ENCODE measurements at regions not wholly inside any gene's neighbourhood (a gene's known extent, or its start where the extent isn't known, plus 50 kb on each side); places are given as distances from the start of the nearest gene placed in this dataset.
"Not testable (repeated sequence)": the region's sequence is repeated elsewhere in the genome, so short reads cannot be mapped to it uniquely, and the experiment has no call there.

GRCh38 chr16:85527042-85527766 is 85.9 kb upstream of the GSE1 start:
- DNase-seq (ENCODE audit: low read depth in 2 of 2): no peak

GRCh38 chr16:85527767-85528297 is 85.3 kb upstream of the GSE1 start:
- no peak for DNase-seq (ENCODE audit: low read depth in 2 of 2)

- peak in 1 of 2 donors; percentile 10 for DNase-seq (ENCODE audit: low read depth in 2 of 2)
These were observed 84.4 kb upstream of the GSE1 start for GRCh38 chr16:85528528-85529387.

GRCh38 chr16:85529489-85530369 is 83.4 kb upstream of the GSE1 start:
- DNase-seq (ENCODE audit: low read depth in 2 of 2): no peak

GRCh38 chr16:85530370-85530739 is 82.8 kb upstream of the GSE1 start:
- no peak for DNase-seq (ENCODE audit: low read depth in 2 of 2)

- DNase-seq (ENCODE audit: low read depth in 2 of 2): no peak
These were observed 81.6 kb upstream of the GSE1 start for GRCh38 chr16:85531516-85531915.

- DNase-seq (ENCODE audit: low read depth in 2 of 2): no peak
These were observed 81.0 kb upstream of the GSE1 start for GRCh38 chr16:85532147-85532546.

- not testable (repeated sequence) for DNase-seq (ENCODE audit: low read depth in 2 of 2)
These were observed 79.5 kb upstream of the GSE1 start for GRCh38 chr16:85533593-85533992.

GRCh38 chr16:85534536-85535351 is 78.4 kb upstream of the GSE1 start:
- no peak for DNase-seq (ENCODE audit: low read depth in 2 of 2)

- no peak for DNase-seq (ENCODE audit: low read depth in 2 of 2)
These were observed 77.6 kb upstream of the GSE1 start for GRCh38 chr16:85535352-85536072.

GRCh38 chr16:85536073-85536410 is 77.1 kb upstream of the GSE1 start:
- DNase-seq (ENCODE audit: low read depth in 2 of 2): no peak

- DNase-seq (ENCODE audit: low read depth in 2 of 2): no peak
These were observed 76.5 kb upstream of the GSE1 start for GRCh38 chr16:85536411-85537330.

GRCh38 chr16:85537331-85537788 is 75.8 kb upstream of the GSE1 start:
- no peak for DNase-seq (ENCODE audit: low read depth in 2 of 2)

GRCh38 chr16:85537795-85538401 is 75.2 kb upstream of the GSE1 start:
- DNase-seq (ENCODE audit: low read depth in 2 of 2): no peak

- no peak for DNase-seq (ENCODE audit: low read depth in 2 of 2)
These were observed 74.0 kb upstream of the GSE1 start for GRCh38 chr16:85539084-85539483.

- DNase-seq (ENCODE audit: low read depth in 2 of 2): no peak
These were observed 73.4 kb upstream of the GSE1 start for GRCh38 chr16:85539629-85540291.

GRCh38 chr16:85541181-85541580 is 71.9 kb upstream of the GSE1 start:
- DNase-seq (ENCODE audit: low read depth in 2 of 2): no peak

- DNase-seq (ENCODE audit: low read depth in 2 of 2): no peak
These were observed 71.5 kb upstream of the GSE1 start for GRCh38 chr16:85541619-85541979.
